ENCODE measurements at regions not wholly inside any gene's neighbourhood (a gene's known extent, or its start where the extent isn't known, plus 50 kb on each side); places are given as distances from the start of the nearest gene placed in this dataset.

GRCh38 chr5:73388740-73389139 lies 59.8 kb downstream of the FOXD1 start:
- Histone ChIP-seq H3K4me2 (peak overlapping the region; percentile 56; the same call in 1 of the 2 replicates), H3F3A (replicated peaks; ENCODE audit: insufficient read depth) (peaks cover 33% of the 10 kb centered on the region), H3K36me3 (replicated peaks in 1 of 2; ENCODE audit: control insufficient read depth in 1 of 2, insufficient read depth in 2 of 2, low read length in 1 of 2) (no peaks in the 10 kb centered on the region), H3K4me3 (ENCODE audit: low read depth in 2 of 2, low read length in 1 of 2) (no peak overlapping the region), H3K9me3 (peaks cover 16% of the 10 kb centered on the region; the same call in 1 of the 2 replicates), H3K79me2 (ENCODE audit: insufficient read depth) (no peaks in the 10 kb centered on the region; the same call in 1 of the 2 replicates), H3K4me1 (ENCODE audit: control insufficient read depth in 1 of 2, insufficient read depth in 2 of 2, low read depth in 1 of 2, low read length in 1 of 2) (peaks cover 0 to 25% of the 10 kb centered on the region in 2 experiments; a peak in 3 of 4 replicates), H4K20me1 (ENCODE audit: insufficient read depth) (no peaks in the 10 kb centered on the region), H3K9ac (no peak overlapping the region), H3K27me3 (ENCODE audit: insufficient read depth) (no peaks in the 10 kb centered on the region), H3K27ac (ENCODE audit: low read depth in 2 of 2, low read length in 1 of 2) (peak overlapping the region; percentile 36 to 71; a peak in 3 of 4 replicates), H2AFZ (ENCODE audit: low read depth) (no peak overlapping the region), H3K9me2 (no peaks in the 10 kb centered on the region)
- ChIA-PET CTCF (no interaction called here), POLR2A (no interaction called here)
- WGBS (ENCODE audit: low lambda C conversion rate) = 82% methylated on average over 2 of the region's 2 CpGs
- no peak for DNase-seq
- TF ChIP-seq, protein P1, sequence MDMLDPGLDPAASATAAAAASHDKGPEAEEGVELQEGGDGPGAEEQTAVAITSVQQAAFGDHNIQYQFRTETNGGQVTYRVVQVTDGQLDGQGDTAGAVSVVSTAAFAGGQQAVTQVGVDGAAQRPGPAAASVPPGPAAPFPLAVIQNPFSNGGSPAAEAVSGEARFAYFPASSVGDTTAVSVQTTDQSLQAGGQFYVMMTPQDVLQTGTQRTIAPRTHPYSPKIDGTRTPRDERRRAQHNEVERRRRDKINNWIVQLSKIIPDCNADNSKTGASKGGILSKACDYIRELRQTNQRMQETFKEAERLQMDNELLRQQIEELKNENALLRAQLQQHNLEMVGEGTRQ (IDR thresholded peaks at IDR 0.05; ENCODE audit: borderline replicate concordance, low read depth, low read length) = no peak
- no peak for TF ChIP-seq TCF12 (IDR thresholded peaks at IDR 0.05)
- TF ChIP-seq TEAD4 (IDR thresholded peaks at IDR 0.05; ENCODE audit: borderline replicate concordance, insufficient read depth) = no peak
- TF ChIP-seq, protein P2, sequence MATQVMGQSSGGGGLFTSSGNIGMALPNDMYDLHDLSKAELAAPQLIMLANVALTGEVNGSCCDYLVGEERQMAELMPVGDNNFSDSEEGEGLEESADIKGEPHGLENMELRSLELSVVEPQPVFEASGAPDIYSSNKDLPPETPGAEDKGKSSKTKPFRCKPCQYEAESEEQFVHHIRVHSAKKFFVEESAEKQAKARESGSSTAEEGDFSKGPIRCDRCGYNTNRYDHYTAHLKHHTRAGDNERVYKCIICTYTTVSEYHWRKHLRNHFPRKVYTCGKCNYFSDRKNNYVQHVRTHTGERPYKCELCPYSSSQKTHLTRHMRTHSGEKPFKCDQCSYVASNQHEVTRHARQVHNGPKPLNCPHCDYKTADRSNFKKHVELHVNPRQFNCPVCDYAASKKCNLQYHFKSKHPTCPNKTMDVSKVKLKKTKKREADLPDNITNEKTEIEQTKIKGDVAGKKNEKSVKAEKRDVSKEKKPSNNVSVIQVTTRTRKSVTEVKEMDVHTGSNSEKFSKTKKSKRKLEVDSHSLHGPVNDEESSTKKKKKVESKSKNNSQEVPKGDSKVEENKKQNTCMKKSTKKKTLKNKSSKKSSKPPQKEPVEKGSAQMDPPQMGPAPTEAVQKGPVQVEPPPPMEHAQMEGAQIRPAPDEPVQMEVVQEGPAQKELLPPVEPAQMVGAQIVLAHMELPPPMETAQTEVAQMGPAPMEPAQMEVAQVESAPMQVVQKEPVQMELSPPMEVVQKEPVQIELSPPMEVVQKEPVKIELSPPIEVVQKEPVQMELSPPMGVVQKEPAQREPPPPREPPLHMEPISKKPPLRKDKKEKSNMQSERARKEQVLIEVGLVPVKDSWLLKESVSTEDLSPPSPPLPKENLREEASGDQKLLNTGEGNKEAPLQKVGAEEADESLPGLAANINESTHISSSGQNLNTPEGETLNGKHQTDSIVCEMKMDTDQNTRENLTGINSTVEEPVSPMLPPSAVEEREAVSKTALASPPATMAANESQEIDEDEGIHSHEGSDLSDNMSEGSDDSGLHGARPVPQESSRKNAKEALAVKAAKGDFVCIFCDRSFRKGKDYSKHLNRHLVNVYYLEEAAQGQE (IDR thresholded peaks at IDR 0.05; ENCODE audit: low read depth, low read length) = no peak
- no peak for TF ChIP-seq POLR2AphosphoS5 (IDR thresholded peaks at IDR 0.05; ENCODE audit: low read depth, low read length)
- no peak for TF ChIP-seq YY1 (IDR thresholded peaks at IDR 0.05; ENCODE audit: low read depth)
- no peak for TF ChIP-seq NRF1 (IDR thresholded peaks at IDR 0.05; ENCODE audit: low read depth, low read length)
- TF ChIP-seq FOSL2 (IDR thresholded peaks at IDR 0.05; ENCODE audit: borderline replicate concordance, low read depth) = no peak
- no peak for TF ChIP-seq NFIC (IDR thresholded peaks at IDR 0.05; ENCODE audit: borderline replicate concordance)
- TF ChIP-seq GATA2 (CRISPR knock-in tag; IDR thresholded peaks at IDR 0.05) = no peak
- TF ChIP-seq, protein P3, sequence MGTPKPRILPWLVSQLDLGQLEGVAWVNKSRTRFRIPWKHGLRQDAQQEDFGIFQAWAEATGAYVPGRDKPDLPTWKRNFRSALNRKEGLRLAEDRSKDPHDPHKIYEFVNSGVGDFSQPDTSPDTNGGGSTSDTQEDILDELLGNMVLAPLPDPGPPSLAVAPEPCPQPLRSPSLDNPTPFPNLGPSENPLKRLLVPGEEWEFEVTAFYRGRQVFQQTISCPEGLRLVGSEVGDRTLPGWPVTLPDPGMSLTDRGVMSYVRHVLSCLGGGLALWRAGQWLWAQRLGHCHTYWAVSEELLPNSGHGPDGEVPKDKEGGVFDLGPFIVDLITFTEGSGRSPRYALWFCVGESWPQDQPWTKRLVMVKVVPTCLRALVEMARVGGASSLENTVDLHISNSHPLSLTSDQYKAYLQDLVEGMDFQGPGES (IDR thresholded peaks at IDR 0.05; ENCODE audit: low read depth, low read length) = no peak
- TF ChIP-seq RFX5 (IDR thresholded peaks at IDR 0.05; ENCODE audit: low read length) = no peak
- no peak for TF ChIP-seq TAF1 (IDR thresholded peaks at IDR 0.05; ENCODE audit: borderline replicate concordance, low read depth, low read length)
- TF ChIP-seq, protein P4, sequence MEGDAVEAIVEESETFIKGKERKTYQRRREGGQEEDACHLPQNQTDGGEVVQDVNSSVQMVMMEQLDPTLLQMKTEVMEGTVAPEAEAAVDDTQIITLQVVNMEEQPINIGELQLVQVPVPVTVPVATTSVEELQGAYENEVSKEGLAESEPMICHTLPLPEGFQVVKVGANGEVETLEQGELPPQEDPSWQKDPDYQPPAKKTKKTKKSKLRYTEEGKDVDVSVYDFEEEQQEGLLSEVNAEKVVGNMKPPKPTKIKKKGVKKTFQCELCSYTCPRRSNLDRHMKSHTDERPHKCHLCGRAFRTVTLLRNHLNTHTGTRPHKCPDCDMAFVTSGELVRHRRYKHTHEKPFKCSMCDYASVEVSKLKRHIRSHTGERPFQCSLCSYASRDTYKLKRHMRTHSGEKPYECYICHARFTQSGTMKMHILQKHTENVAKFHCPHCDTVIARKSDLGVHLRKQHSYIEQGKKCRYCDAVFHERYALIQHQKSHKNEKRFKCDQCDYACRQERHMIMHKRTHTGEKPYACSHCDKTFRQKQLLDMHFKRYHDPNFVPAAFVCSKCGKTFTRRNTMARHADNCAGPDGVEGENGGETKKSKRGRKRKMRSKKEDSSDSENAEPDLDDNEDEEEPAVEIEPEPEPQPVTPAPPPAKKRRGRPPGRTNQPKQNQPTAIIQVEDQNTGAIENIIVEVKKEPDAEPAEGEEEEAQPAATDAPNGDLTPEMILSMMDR (IDR thresholded peaks at IDR 0.05) = no peak
- TF ChIP-seq MXI1 (IDR thresholded peaks at IDR 0.05; ENCODE audit: low read depth, low read length) = no peak
- no peak for TF ChIP-seq PBX3 (IDR thresholded peaks at IDR 0.05)
- TF ChIP-seq FOXM1 (IDR thresholded peaks at IDR 0.05; ENCODE audit: low read depth) = no peak
